Activated CD8-positive, alpha-beta memory T cell treated with anti-CD3 and anti-CD28 coated beads, Interleukin-2, amount 10 ng/mL, durations not matched to agents 7 days and 5 days (primary cell): ENCODE measurements at regions not wholly inside any gene's neighbourhood (a gene's known extent, or its start where the extent isn't known, plus 50 kb on each side); places are given as distances from the start of the nearest gene placed in this dataset.

Experiments
- ATAC-seq: fragments of 150-1000 bp; cut with Tn5 transposase; one replicate; pipeline ENCODE4 v1.10.0; 2021; ENCODE audit warnings: moderate library complexity
- CTCF ChIA-PET: fragments of 350-600 bp; sonication (Branson Sonifier 250); formaldehyde crosslinking; loops from one replicate; lab custom pipeline; 2021; ENCODE audit warnings: antibody characterized with exemption; lab: Charles Lee
- DNase-seq: peaks from one replicate; pipeline ENCODE4 v3.0.0-alpha.2; 2020
- H3K27ac Mint-ChIP-seq: one replicate; pipeline ENCODE4 v1.8.0; 2021; ENCODE audit warnings: mild to moderate bottlenecking, mixed read lengths
- H3K27me3 Mint-ChIP-seq: one replicate; pipeline ENCODE4 v1.8.0; 2021; ENCODE audit warnings: mixed read lengths
- H3K36me3 Mint-ChIP-seq: one replicate; pipeline ENCODE4 v1.8.0; 2021; ENCODE audit warnings: mild to moderate bottlenecking, mixed read lengths
- H3K4me1 Mint-ChIP-seq: one replicate; pipeline ENCODE4 v1.8.0; 2021; ENCODE audit warnings: mixed read lengths
- H3K4me3 Mint-ChIP-seq: one replicate; pipeline ENCODE4 v1.8.0; 2021; ENCODE audit warnings: mild to moderate bottlenecking, moderate library complexity, mixed read lengths
- H3K9me3 Mint-ChIP-seq: one replicate; pipeline ENCODE4 v1.8.0; 2022; ENCODE audit warnings: low read depth, mixed read lengths

DNA sequence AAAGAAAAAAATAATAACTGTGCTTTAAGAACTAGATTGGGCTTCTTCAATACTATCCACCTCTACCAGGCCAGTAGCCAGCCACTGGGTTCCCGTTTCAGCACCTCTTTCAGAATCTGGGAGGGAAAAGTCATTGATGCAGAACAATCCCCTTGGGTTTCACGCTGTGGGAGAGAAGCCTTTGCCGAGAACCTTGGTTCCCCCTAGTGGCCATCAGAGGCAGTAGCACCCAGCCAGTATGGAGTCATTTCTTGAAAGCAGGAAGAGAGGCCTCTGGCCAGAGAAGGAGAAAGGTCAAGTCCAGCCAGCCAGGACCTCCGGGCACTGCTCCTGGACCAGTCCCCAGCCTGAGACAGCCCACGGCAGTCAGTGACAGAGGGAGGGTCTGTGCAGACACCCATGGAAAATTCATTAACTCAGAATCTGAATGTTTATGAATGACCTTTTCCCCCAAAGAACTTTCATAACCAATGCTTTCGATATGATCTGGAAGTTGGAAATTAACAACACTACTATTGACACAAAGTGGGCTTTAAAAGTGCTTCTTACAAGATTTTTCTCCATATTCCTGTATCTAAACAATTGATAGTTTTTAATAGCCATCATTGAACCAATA is 51.2 kb upstream of the CDH5 start:
- CTCF ChIA-PET, result interaction anchor here (1.1 to 4.1 kb wide), 3 partner anchors 36 to 44 kb away, joined by 3 to 26 read pairs (median 3); no protein-coding TSS in a partner anchor
- Mint-ChIP-seq H3K9me3 (no peaks in the 10 kb centered on the region), H3K36me3 (no peaks in the 10 kb centered on the region), H3K27ac (no peak overlapping the region), H3K4me3 (no peak overlapping the region), H3K27me3 (peaks cover 10% of the 10 kb centered on the region), H3K4me1 (no peaks in the 10 kb centered on the region)
- DNase-seq (peak; percentile 68), ATAC-seq (peak; percentile 94)

DNA sequence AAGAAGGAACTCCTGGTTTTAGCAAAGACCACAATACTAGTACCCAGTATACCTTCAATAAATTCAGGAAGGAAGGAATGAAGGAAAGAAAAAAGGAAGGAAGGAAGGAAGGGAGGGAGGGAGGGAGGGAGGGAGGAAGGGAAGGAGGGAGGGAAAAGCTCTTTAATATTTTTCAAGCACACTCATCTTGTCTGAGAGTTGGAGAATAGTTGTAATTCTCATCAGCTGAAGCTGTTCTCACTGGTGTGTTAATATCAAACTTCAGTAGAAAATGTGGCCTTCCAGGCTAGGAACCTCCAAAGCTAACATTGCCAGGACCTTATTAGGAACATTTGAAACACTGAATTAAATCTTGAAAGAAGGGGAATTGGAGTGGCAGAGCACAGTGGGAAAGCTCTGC is 55.2 kb upstream of the CDH5 start:
- H3K27me3 Mint-ChIP-seq, result peaks cover 5% of the 10 kb centered on the region

DNA sequence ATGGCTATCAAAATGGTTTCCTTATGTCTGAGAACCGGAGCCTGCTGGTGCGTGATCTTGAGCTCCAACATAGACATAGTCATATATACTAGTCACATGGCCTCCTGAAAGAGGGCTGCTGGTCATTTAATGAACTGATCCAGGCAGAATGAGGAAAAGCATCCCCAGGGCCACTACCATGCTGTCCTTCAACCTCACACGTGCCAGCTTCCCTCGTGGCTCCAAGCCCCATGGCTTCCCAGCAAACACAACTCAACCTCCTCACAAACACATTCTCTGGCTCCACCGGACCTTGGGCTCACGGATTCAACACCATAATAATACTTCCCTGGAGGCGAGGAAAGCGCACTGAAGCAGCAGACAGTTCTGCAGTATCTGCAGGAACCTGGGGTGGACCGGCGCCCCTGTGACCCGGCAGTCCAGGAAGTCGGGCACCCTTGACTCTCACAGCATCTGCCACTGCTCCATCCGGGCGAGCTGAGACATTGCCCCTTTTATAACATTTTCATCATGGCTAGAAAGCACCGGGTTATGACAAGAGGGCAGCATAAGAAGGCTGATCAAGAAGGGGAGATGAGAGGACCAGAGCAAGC is 57.2 kb upstream of the CDH5 start:
- Mint-ChIP-seq H3K4me3 (no peak overlapping the region), H3K36me3 (no peaks in the 10 kb centered on the region), H3K27me3 (peaks cover 5% of the 10 kb centered on the region), H3K9me3 (no peaks in the 10 kb centered on the region), H3K27ac (no peak overlapping the region), H3K4me1 (no peaks in the 10 kb centered on the region)
- CTCF ChIA-PET, result interaction anchor here (1.9 kb wide), 1 partner anchor 37 kb away, joined by 4 read pairs; no protein-coding TSS in a partner anchor
- no peak for ATAC-seq
- no peak for DNase-seq

More for the DNA sequence above, 55.2 kb upstream of the CDH5 start:
- DNase-seq (no peak), ATAC-seq (no peak)
- H3K9me3 Mint-ChIP-seq, result no peaks in the 10 kb centered on the region
- no peak overlapping the region for H3K4me3 Mint-ChIP-seq
- CTCF ChIA-PET, result interaction anchor here (1.9 kb wide), 1 partner anchor 39 kb away, joined by 4 read pairs; no protein-coding TSS in a partner anchor
- H3K27ac Mint-ChIP-seq, result no peak overlapping the region
- no peaks in the 10 kb centered on the region for H3K36me3 Mint-ChIP-seq
- no peaks in the 10 kb centered on the region for H3K4me1 Mint-ChIP-seq

DNA sequence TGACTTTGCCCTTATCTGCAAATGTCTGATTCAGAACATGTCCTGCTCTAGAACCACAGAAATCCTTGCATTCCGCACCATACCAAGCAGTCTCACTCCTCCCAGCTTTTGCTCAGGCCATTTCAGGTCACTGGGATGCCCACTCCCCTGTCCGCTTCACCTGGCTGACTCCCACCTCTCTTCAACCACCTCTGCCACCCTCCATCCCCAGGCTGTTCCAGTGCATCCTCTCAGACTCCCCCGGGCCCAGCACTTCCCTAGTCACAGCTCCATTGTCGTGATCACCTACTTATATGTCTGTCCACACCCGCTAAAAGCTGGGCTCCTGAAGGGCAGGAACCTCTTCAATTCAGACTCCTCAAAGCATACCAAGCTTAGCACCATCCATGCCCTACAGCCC is 58.4 kb upstream of the CDH5 start:
- Mint-ChIP-seq H3K4me1 (no peaks in the 10 kb centered on the region), H3K27ac (no peak overlapping the region)

DNA sequence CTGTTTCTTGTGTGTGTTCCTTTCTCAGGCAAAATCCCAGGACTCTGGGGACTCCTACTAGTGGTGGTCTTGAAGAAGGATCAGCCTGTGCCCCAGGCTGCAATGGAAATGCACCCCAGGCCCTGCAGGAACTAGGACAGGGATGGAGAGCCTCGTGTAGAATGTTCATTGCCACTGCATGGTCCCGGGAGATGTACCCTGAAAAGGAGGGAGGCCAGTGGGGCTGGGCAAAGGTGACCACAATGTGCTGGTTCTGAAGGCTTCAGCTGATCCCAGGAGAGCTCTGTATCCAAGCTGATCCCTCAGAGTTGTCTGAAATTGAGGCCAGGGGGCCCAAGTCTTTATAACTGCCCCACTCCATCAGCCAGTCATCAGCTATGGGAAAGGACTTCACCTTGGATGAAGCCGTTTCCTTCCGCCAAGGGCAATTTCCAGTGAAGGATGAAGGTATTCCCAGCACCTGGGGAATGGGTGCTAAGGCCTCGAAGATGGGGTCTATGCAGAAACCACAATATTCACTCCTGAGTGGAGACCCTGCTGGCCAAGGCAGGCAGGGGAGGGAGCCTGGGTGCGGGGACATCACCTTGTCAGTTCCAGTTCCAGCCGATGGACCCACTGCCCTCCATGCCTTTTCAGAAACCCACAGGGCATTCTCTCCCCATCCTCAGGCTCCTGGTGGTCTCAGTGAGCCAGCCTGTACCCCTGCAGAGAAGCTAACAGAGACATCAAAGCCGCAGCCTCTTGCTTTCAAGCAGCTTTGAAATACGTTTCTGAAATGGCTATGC is 59.9 kb upstream of the CDH5 start:
- DNase-seq (no peak), ATAC-seq (no peak)
- H3K27ac Mint-ChIP-seq, result no peak overlapping the region
- H3K36me3 Mint-ChIP-seq, result no peaks in the 10 kb centered on the region
- no peaks in the 10 kb centered on the region for H3K9me3 Mint-ChIP-seq
- H3K27me3 Mint-ChIP-seq, result peaks cover 6% of the 10 kb centered on the region
- CTCF ChIA-PET, result no interaction called here
- no peaks in the 10 kb centered on the region for H3K4me1 Mint-ChIP-seq
- H3K4me3 Mint-ChIP-seq, result no peak overlapping the region

More for the DNA sequence above, 58.4 kb upstream of the CDH5 start:
- Mint-ChIP-seq H3K27me3 (peaks cover 3% of the 10 kb centered on the region), H3K9me3 (no peaks in the 10 kb centered on the region), H3K4me3 (no peak overlapping the region), H3K36me3 (no peaks in the 10 kb centered on the region)
- no peak for ATAC-seq
- CTCF ChIA-PET, result no interaction called here
- no peak for DNase-seq

DNA sequence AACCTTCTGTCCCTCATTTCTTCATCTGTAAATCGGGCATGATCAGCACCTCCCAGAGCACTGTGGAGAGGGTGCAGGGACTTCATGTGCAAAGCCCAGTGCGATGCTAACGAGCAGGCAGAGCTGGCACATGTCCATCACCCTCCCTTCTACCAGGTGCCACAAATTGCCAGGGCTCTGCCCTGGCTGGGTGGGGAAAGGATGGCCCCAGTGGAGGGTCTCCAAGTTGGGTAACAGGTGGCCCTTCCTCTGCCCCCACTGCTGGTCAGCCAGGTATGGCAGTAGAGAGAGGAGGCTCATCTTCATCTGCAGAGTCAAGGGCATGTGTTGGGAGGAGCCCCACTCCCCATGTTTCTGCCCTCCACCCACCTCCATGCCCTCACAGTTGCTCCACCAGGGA is 61.5 kb upstream of the CDH5 start:
- H3K4me1 Mint-ChIP-seq, result peaks cover 2% of the 10 kb centered on the region
- H3K4me3 Mint-ChIP-seq, result no peak overlapping the region
- H3K27ac Mint-ChIP-seq, result no peak overlapping the region
- no peaks in the 10 kb centered on the region for H3K36me3 Mint-ChIP-seq
- ATAC-seq (no peak), DNase-seq (peak; percentile 26)
- peaks cover 2% of the 10 kb centered on the region for H3K27me3 Mint-ChIP-seq
- no peaks in the 10 kb centered on the region for H3K9me3 Mint-ChIP-seq
- CTCF ChIA-PET, result no interaction called here

DNA sequence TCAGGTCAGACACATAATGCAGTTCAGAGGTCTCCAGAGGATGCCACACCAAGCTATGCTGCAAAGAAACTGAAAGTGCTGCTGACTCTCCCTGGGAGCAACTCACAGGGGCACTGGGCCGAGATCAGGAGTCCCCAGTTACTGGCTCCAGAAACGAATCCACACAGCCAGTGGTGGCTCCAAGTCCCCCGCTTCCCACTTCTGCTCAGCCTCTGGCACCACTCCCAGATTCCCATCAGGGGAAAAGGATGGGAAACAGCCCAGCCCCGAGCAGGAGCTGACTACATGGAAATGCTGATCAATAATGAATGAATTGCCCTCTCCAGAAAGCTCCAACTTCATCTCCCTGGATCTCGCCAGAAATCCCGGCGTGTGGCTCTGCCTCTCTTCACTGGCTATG is 62.3 kb upstream of the CDH5 start:
- peak; percentile 35 for DNase-seq
- CTCF ChIA-PET, result interaction anchor here (0.7 kb wide), 1 partner anchor 32 kb away, joined by 3 read pairs; no protein-coding TSS in a partner anchor
- no peak overlapping the region for H3K4me3 Mint-ChIP-seq
- H3K4me1 Mint-ChIP-seq, result peaks cover 9% of the 10 kb centered on the region
- H3K27ac Mint-ChIP-seq, result no peak overlapping the region
- no peak for ATAC-seq
- H3K27me3 Mint-ChIP-seq, result peaks cover 2% of the 10 kb centered on the region
- no peaks in the 10 kb centered on the region for H3K36me3 Mint-ChIP-seq
- H3K9me3 Mint-ChIP-seq, result no peaks in the 10 kb centered on the region

DNA sequence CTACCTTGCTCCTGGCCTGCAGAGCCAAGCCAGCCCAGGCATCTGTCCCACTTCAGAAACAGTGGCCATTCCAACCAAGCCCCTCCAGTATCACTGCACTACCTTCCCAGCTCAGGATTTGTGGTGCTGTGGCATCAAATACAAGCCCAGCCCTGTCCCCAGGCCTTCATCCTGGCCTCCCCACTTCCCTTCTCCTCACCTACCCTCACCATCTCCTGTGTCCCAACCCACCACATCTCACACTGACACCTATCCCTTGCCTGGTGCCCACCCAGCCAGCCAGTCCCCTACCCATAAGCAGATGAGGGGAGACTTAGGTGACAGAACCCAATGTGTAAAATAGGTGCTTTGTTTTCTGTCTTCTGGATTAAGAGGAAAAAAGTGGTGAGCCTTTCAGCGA is 66.0 kb upstream of the CDH5 start:
- Mint-ChIP-seq H3K36me3 (no peaks in the 10 kb centered on the region), H3K4me1 (peaks cover 11% of the 10 kb centered on the region), H3K9me3 (no peaks in the 10 kb centered on the region), H3K27me3 (peaks cover 2% of the 10 kb centered on the region), H3K27ac (no peak overlapping the region), H3K4me3 (no peak overlapping the region)
- DNase-seq (no peak), ATAC-seq (no peak)
- CTCF ChIA-PET, result no interaction called here

DNA sequence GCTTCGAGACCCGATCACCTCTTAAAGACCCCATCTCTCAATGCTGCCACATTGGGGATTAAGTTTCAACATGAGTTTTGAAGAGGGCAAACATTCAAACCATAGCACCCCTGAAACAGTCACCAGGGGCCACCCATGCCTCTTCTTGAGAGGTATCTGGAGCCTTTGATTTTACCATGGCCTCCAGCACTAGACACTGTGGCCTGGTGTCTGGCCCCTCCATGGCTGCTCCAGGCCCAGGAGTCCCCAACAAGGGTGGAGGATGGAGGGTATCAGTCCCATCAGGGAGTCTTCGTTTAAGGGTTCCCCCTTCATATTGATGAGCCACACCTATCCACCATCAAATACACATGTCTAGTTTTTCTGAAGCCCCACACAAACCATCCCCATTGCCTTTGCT is 66.5 kb upstream of the CDH5 start:
- no peak for ATAC-seq
- peaks cover 3% of the 10 kb centered on the region for H3K27me3 Mint-ChIP-seq
- H3K36me3 Mint-ChIP-seq, result no peaks in the 10 kb centered on the region
- H3K4me3 Mint-ChIP-seq, result no peak overlapping the region
- no peak overlapping the region for H3K27ac Mint-ChIP-seq
- CTCF ChIA-PET, result no interaction called here
- peak; percentile 19 for DNase-seq
- peaks cover 11% of the 10 kb centered on the region for H3K4me1 Mint-ChIP-seq
- H3K9me3 Mint-ChIP-seq, result no peaks in the 10 kb centered on the region

DNA sequence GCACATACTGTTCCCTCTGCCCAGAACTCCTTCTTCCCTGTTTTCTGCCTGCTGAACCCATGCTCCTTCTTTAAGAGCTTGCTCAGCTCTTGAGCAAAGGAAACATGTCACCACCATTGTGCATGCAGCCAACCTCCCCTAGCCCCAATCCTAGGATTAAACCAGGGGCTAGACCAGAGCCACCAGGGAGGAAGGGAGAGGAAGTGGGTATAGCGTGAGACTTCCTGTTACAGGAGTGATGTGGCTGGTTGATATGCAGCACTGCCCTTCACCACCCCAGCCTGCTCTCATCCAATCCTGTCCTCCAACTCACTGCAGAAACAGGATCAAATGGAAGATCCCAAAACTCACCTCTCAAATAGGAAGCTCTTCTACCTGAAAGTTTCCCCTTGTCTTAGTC is 67.1 kb upstream of the CDH5 start:
- peaks cover 6% of the 10 kb centered on the region for H3K27me3 Mint-ChIP-seq
- H3K27ac Mint-ChIP-seq, result no peak overlapping the region
- H3K9me3 Mint-ChIP-seq, result no peaks in the 10 kb centered on the region
- H3K36me3 Mint-ChIP-seq, result no peaks in the 10 kb centered on the region
- ATAC-seq (no peak), DNase-seq (peak; percentile 31)
- H3K4me1 Mint-ChIP-seq, result peaks cover 11% of the 10 kb centered on the region
- CTCF ChIA-PET, result no interaction called here
- no peak overlapping the region for H3K4me3 Mint-ChIP-seq

DNA sequence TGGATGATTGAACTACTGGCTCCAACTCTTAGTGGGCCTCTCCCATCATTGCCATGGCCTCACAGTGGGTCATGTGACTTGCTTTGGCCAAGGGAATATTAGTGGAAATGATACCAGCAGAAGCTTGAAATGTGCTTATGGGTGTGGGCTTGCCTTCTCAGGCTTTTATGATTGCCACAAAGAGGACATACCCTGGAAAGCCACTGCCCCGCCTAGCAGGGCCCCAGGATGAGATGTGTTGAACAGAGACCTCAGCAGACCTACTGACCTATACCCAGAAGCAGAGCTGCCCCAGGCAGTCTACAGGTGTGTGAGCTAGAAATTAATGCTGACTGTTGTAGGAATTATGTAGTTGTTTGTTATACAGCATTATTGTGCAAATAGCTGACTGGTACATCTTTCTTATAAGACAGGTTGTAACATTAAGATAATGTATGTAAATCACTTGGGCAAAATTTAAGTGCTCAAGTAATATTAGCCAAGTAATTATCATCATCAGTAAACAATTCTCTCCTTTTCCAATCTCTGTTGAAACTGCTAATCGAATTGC is 67.8 kb upstream of the CDH5 start:
- CTCF ChIA-PET, result interaction anchor here (1.0 kb wide), 1 partner anchor 23 kb away, joined by 3 read pairs; no protein-coding TSS in a partner anchor
- no peak for ATAC-seq

DNA sequence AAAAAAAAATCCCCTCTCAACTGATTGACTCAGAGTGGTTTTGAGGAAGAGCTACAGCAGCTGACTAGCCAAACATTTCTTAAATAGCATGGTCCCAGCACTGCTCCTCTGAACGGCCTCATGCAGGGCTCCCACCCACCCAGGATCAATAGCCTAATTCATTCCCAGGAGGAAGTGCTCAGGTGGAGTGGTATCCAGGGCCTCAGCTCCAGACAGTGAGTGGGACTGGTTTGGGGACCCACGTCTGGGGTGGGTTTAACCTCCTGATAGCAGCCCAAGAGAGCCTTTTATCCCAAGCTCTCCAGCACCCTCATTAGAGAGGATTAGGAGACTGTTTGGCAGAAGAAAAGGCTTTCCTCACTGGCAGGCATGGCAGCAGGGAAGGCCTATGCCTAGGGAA is 68.5 kb upstream of the CDH5 start:
- CTCF ChIA-PET, result interaction anchor here (1.0 kb wide), 1 partner anchor 23 kb away, joined by 3 read pairs; no protein-coding TSS in a partner anchor
- Mint-ChIP-seq H3K36me3 (no peaks in the 10 kb centered on the region), H3K27me3 (peaks cover 9% of the 10 kb centered on the region), H3K4me1 (peaks cover 11% of the 10 kb centered on the region), H3K9me3 (no peaks in the 10 kb centered on the region), H3K4me3 (no peak overlapping the region), H3K27ac (no peak overlapping the region)
- ATAC-seq, result no peak
- peak; percentile 36 for DNase-seq

More for the DNA sequence above, 67.8 kb upstream of the CDH5 start:
- Mint-ChIP-seq H3K4me1 (peaks cover 11% of the 10 kb centered on the region), H3K9me3 (no peaks in the 10 kb centered on the region), H3K36me3 (no peaks in the 10 kb centered on the region), H3K4me3 (no peak overlapping the region), H3K27ac (no peak overlapping the region), H3K27me3 (peaks cover 7% of the 10 kb centered on the region)
- DNase-seq, result peak; percentile 23

DNA sequence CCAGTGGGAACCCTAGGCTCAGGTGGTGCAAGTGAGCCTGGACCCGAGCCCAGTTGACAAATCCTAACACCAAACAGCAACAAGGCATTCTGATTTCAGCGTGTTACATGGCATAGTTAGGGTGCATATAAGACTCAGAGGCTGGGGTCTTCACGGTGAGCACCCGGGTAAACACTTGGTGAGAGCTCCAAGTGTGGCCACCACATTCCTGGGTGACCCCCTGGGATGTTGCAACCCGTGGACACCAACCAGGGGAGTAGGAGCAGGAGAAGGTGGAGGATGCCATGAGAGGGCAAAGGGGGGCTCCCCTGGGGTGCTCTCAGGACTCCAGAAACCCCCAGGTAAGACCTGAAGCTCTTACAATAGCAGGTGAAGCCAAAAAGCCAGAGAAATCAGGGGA is 69.9 kb upstream of the CDH5 start:
- DNase-seq (peak; percentile 26), ATAC-seq (no peak)
- H3K4me1 Mint-ChIP-seq, result peaks cover 11% of the 10 kb centered on the region
- H3K4me3 Mint-ChIP-seq, result no peak overlapping the region
- CTCF ChIA-PET, result no interaction called here
- no peaks in the 10 kb centered on the region for H3K9me3 Mint-ChIP-seq
- no peak overlapping the region for H3K27ac Mint-ChIP-seq
- no peaks in the 10 kb centered on the region for H3K36me3 Mint-ChIP-seq
- H3K27me3 Mint-ChIP-seq, result peaks cover 8% of the 10 kb centered on the region
